ENCODE measurements at regions not wholly inside any gene's neighbourhood (a gene's known extent, or its start where the extent isn't known, plus 50 kb on each side); places are given as distances from the start of the nearest gene placed in this dataset.

GRCh38 chr22:49197986-49198704, 629.5 kb downstream of the BRD1 start:
- peak in 2 of 7 donors; percentile 4 to 6 for DNase-seq

GRCh38 chr22:49197505-49197904, 630.2 kb downstream of the BRD1 start:
- intact Hi-C loops (cut with DNase I) = no loop called here
- no peak for DNase-seq
- WGBS, 4 donors = 2 to 6% (median 3%) methylated on average over 7 to 16 of the region's 16 CpGs
- Histone ChIP-seq H3K27me3 (no peaks in the 10 kb centered on the region), H3K9me3 (replicated peaks in 1 of 3) (no peaks in the 10 kb centered on the region), H3K4me3 (no peak overlapping the region), H3K4me1 (replicated peaks in 1 of 2) (no peaks in the 10 kb centered on the region), H3K36me3 (replicated peaks in 1 of 2) (no peaks in the 10 kb centered on the region), H3K27ac (no peak overlapping the region)
- TF ChIP-seq POLR2A (IDR thresholded peaks at IDR 0.05) = no peak
- no peak for TF ChIP-seq CTCF (IDR thresholded peaks at IDR 0.05)

More at GRCh38 chr22:49197986-49198704, 629.5 kb downstream of the BRD1 start:
- TF ChIP-seq CTCF (IDR thresholded peaks at IDR 0.05) = no peak
- no peak for TF ChIP-seq POLR2A (IDR thresholded peaks at IDR 0.05)
- H3K27ac ChIP-seq = no peak overlapping the region
- no peaks in the 10 kb centered on the region for H3K36me3 ChIP-seq (replicated peaks in 1 of 2)
- no peaks in the 10 kb centered on the region for H3K27me3 ChIP-seq
- intact Hi-C loops (cut with DNase I) = no loop called here
- no peaks in the 10 kb centered on the region for H3K9me3 ChIP-seq (replicated peaks in 1 of 3)
- H3K4me1 ChIP-seq (replicated peaks in 1 of 2) = no peaks in the 10 kb centered on the region
- 42 to 51% (median 48%) methylated on average over 15 to 20 of the region's 20 CpGs for WGBS, 4 donors
- no peak overlapping the region for H3K4me3 ChIP-seq

- DNase-seq = no peak
- Histone ChIP-seq H3K36me3 (replicated peaks in 1 of 2) (no peaks in the 10 kb centered on the region), H3K9me3 (replicated peaks in 1 of 3) (no peaks in the 10 kb centered on the region), H3K4me3 (no peak overlapping the region), H3K27me3 (no peaks in the 10 kb centered on the region), H3K4me1 (replicated peaks in 1 of 2) (no peaks in the 10 kb centered on the region), H3K27ac (no peak overlapping the region)
- intact Hi-C loops (cut with DNase I) = no loop called here
- TF ChIP-seq CTCF (IDR thresholded peaks at IDR 0.05) = no peak
- TF ChIP-seq POLR2A (IDR thresholded peaks at IDR 0.05) = no peak
- WGBS, 4 donors = 63 to 91% (median 77%) methylated on average over 6 to 13 of the region's 13 CpGs
Measured at GRCh38 chr22:49196046-49196511, 631.6 kb downstream of the BRD1 start.

- no peaks in the 10 kb centered on the region for H3K9me3 ChIP-seq (replicated peaks in 1 of 3)
- 67 to 83% (median 75%) methylated on average over 7 to 14 of the region's 14 CpGs for WGBS, 4 donors
- no peaks in the 10 kb centered on the region for H3K4me1 ChIP-seq (replicated peaks in 1 of 2)
- DNase-seq = no peak
- no peaks in the 10 kb centered on the region for H3K36me3 ChIP-seq (replicated peaks in 1 of 2)
- intact Hi-C loops (cut with DNase I) = no loop called here
- no peak for TF ChIP-seq POLR2A (IDR thresholded peaks at IDR 0.05)
- no peak for TF ChIP-seq CTCF (IDR thresholded peaks at IDR 0.05)
- no peak overlapping the region for H3K27ac ChIP-seq
- no peak overlapping the region for H3K4me3 ChIP-seq
- no peaks in the 10 kb centered on the region for H3K27me3 ChIP-seq
Measured at GRCh38 chr22:49195636-49196035, 632.0 kb downstream of the BRD1 start.

All from adrenal gland (tissue), 9 donors.